B cell (primary cell): ENCODE measurements at regions not wholly inside any gene's neighbourhood (a gene's known extent, or its start where the extent isn't known, plus 50 kb on each side); places are given as distances from the start of the nearest gene placed in this dataset.

Experiments
- ATAC-seq: fragments of 200-7000 bp; cut with Tn5 transposase; one replicate; pipeline ENCODE4 v1.10.0; 2021; ENCODE audit warnings: low read depth, mild to moderate bottlenecking, moderate number of reproducible peaks, moderate library complexity
- CTCF ChIA-PET: fragments of 350-600 bp; sonication (Branson Sonifier 250); formaldehyde crosslinking; loops from one replicate; lab custom pipeline; 2021; ENCODE audit warnings: antibody characterized with exemption, inconsistent platforms; lab: Charles Lee
- POLR2A ChIA-PET: fragments of 350-600 bp; sonication (Branson Sonifier 250); formaldehyde crosslinking; loops from one replicate; lab custom pipeline; 2021; ENCODE audit warnings: antibody characterized with exemption; lab: Charles Lee
- DNase-seq: peaks from one replicate; pipeline ENCODE4 v3.0.0; 2013
- H2AFZ ChIP-seq: 2 replicates; pipeline ENCODE4 v1.6.1; 2012; ENCODE audit warnings: mild to moderate bottlenecking, low read depth, low read length; ENCODE audit not compliant: insufficient read depth, poor library complexity, severe bottlenecking
- H3K27ac ChIP-seq, 2 donors: 1 replicate in 1 of 2; 2 replicates in 1 of 2; pipeline ENCODE4 v1.5.1; 2012 to 2013; ENCODE audit warnings: low read length in 2 of 2, mild to moderate bottlenecking in 2 of 2, moderate library complexity in 1 of 2
- H3K27me3 ChIP-seq, 4 experiments: fragments of 200-600 bp in 1 of 4; sonication (generic) in 1 of 4; replicated peaks in 1 of 4; 1 replicate in 2 of 4; 2 replicates in 2 of 4; pipeline versions ENCODE4 v1.6.1 to v1.7.0; 2013 to 2016; ENCODE audit warnings: low read length in 3 of 4, mild to moderate bottlenecking in 2 of 4, mixed read lengths in 1 of 4, moderate library complexity in 1 of 4; ENCODE audit not compliant: insufficient read depth in 4 of 4, control insufficient read depth in 3 of 4; ENCODE audit errors: control extremely low read depth in 1 of 4
- H3K36me3 ChIP-seq, 2 experiments: replicated peaks in 1 of 2; 1 replicate in 1 of 2; 2 replicates in 1 of 2; pipeline versions ENCODE4 v1.6.1 to v1.7.1; 2013; ENCODE audit warnings: low read length in 1 of 2; ENCODE audit not compliant: insufficient read depth in 2 of 2, control insufficient read depth in 1 of 2; ENCODE audit errors: control extremely low read depth in 1 of 2, extremely low read depth in 1 of 2
- H3K4me1 ChIP-seq, 2 donors: fragments of 200-600 bp in 1 of 2; sonication (generic) in 1 of 2; 1 replicate in 1 of 2; 2 replicates in 1 of 2; pipeline versions ENCODE4 v1.5.1 to v1.6.1; 2013 to 2017; ENCODE audit warnings: low read length in 2 of 2; ENCODE audit not compliant: control insufficient read depth in 2 of 2, insufficient read depth in 2 of 2
- H3K4me2 ChIP-seq: replicated peaks from 2 replicates; pipeline ENCODE3; 2012; ENCODE audit warnings: mild to moderate bottlenecking, low read depth, low read length; ENCODE audit not compliant: poor library complexity, severe bottlenecking
- H3K4me3 ChIP-seq, 5 experiments: fragments of 200-600 bp in 1 of 5; sonication (generic) in 1 of 5; 1 replicate in 3 of 5; 2 replicates in 2 of 5; pipeline versions ENCODE4 v1.5.1 to v1.7.0; 2011 to 2016; ENCODE audit warnings: low read length in 4 of 5, mild to moderate bottlenecking in 4 of 5, low read depth in 2 of 5, control low read depth in 1 of 5, moderate library complexity in 1 of 5; ENCODE audit not compliant: insufficient read depth in 1 of 5; ENCODE audit errors: control extremely low read depth in 1 of 5, extremely low read depth in 1 of 5
- H3K79me2 ChIP-seq: fragments of 200-600 bp; sonication (generic); one replicate; pipeline ENCODE4 v1.6.0; 2016; ENCODE audit warnings: low read length; ENCODE audit not compliant: control insufficient read depth, insufficient read depth
- H3K9ac ChIP-seq: fragments of 200-600 bp; sonication (generic); 2 replicates; pipeline ENCODE4 v1.6.1; 2017; ENCODE audit warnings: mild to moderate bottlenecking, low read length, moderate library complexity
- H3K9me3 ChIP-seq, 3 donors: one replicate each; pipeline versions ENCODE4 v1.6.1 to v1.7.1; 2013; ENCODE audit warnings: low read length in 2 of 3; ENCODE audit not compliant: control insufficient read depth in 2 of 3, insufficient read depth in 1 of 3; ENCODE audit errors: control extremely low read depth in 1 of 3
- H4K20me1 ChIP-seq: 2 replicates; pipeline ENCODE4 v1.6.0; 2012; ENCODE audit warnings: mild to moderate bottlenecking, low read length; ENCODE audit not compliant: insufficient read depth, control insufficient read depth, poor library complexity, severe bottlenecking
- H3K27ac Mint-ChIP-seq: one replicate; pipeline ENCODE4 v1.8.0; 2021; ENCODE audit warnings: mixed read lengths
- H3K27me3 Mint-ChIP-seq: one replicate; pipeline ENCODE4 v1.8.0; 2021; ENCODE audit warnings: mixed read lengths
- H3K4me1 Mint-ChIP-seq: one replicate; pipeline ENCODE4 v1.8.0; 2021; ENCODE audit warnings: mixed read lengths
- H3K4me3 Mint-ChIP-seq: one replicate; pipeline ENCODE4 v1.8.0; 2021; ENCODE audit warnings: mixed read lengths
- H3K9me3 Mint-ChIP-seq: one replicate; pipeline ENCODE4 v1.8.0; 2022; ENCODE audit warnings: mixed read lengths; ENCODE audit not compliant: insufficient read depth
- EZH2 ChIP-seq: IDR thresholded peaks from 2 replicates; pipeline ENCODE4 v1.6.1; 2012; ENCODE audit warnings: borderline replicate concordance, low read depth, mild to moderate bottlenecking, moderate library complexity, low read length; ENCODE audit not compliant: insufficient read depth, poor library complexity, severe bottlenecking
- WGBS: methylation state at CpG from one replicate; pipeline ENCODE4 v1.1.5; 2013; ENCODE audit warnings: missing lambda C conversion rate; ENCODE audit not compliant: insufficient coverage; 5-methylcytosine and 5-hydroxymethylcytosine counted together
- intact Hi-C: fragments of 100-400 bp; cut with micrococcal nuclease; formaldehyde crosslinking; loops from one replicate; pipeline ENCODE4 v1.10.0; 2022
- TF ChIP-seq, protein P1 (sequence below): fragments of 200-600 bp; IDR thresholded peaks from one replicate; pipeline ENCODE4 v1.8.0; 2022; ENCODE audit warnings: antibody characterized with exemption, mild to moderate bottlenecking

DNA sequence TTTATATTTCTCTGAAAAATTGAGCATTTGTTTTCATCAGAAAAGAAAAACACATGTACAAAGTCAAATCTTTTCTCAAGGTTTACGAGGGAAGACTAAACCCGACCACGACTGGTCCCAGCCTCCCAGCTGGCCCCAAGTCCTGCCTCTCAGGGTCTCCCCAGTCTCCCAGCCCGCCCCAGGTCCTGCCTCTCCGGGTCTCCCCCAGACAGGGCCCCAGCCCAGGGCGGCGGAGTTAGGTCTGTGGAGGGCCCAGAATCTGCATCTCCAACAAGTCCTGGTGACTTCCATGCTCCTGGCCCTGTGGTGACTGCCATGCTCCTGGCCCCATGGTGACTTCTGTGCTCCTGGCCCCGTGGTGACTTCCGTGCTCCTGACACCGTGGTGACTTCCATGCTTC lies 359.9 kb downstream of the IRX2 start:
- no peaks in the 10 kb centered on the region for H3K9me3 Mint-ChIP-seq
- Histone ChIP-seq H3K4me2 (no peak overlapping the region), H3K4me1 (no peaks in the 10 kb centered on the region), H3K27me3 (no peaks in the 10 kb centered on the region), H3K4me3 (no peak overlapping the region), H3K36me3 (no peaks in the 10 kb centered on the region), H3K9ac (no peak overlapping the region), H4K20me1 (no peaks in the 10 kb centered on the region), H3K27ac (no peak overlapping the region), H3K79me2 (no peaks in the 10 kb centered on the region), H2AFZ (no peak overlapping the region), H3K9me3 (peaks cover 0 to 19% (median 0%) of the 10 kb centered on the region in 3 donors)
- no peak for TF ChIP-seq EZH2
- TF ChIP-seq, protein P1, sequence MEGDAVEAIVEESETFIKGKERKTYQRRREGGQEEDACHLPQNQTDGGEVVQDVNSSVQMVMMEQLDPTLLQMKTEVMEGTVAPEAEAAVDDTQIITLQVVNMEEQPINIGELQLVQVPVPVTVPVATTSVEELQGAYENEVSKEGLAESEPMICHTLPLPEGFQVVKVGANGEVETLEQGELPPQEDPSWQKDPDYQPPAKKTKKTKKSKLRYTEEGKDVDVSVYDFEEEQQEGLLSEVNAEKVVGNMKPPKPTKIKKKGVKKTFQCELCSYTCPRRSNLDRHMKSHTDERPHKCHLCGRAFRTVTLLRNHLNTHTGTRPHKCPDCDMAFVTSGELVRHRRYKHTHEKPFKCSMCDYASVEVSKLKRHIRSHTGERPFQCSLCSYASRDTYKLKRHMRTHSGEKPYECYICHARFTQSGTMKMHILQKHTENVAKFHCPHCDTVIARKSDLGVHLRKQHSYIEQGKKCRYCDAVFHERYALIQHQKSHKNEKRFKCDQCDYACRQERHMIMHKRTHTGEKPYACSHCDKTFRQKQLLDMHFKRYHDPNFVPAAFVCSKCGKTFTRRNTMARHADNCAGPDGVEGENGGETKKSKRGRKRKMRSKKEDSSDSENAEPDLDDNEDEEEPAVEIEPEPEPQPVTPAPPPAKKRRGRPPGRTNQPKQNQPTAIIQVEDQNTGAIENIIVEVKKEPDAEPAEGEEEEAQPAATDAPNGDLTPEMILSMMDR: no peak
- no peak overlapping the region for H3K27ac Mint-ChIP-seq
- no peaks in the 10 kb centered on the region for H3K27me3 Mint-ChIP-seq
- H3K4me3 Mint-ChIP-seq: no peak overlapping the region
- 88% methylated on average over 10 of the region's 10 CpGs for WGBS
- ATAC-seq (no peak), DNase-seq (no peak)
- POLR2A ChIA-PET: no interaction called here
- H3K4me1 Mint-ChIP-seq: no peaks in the 10 kb centered on the region
- CTCF ChIA-PET: no interaction called here
- intact Hi-C loops: no loop called here

DNA sequence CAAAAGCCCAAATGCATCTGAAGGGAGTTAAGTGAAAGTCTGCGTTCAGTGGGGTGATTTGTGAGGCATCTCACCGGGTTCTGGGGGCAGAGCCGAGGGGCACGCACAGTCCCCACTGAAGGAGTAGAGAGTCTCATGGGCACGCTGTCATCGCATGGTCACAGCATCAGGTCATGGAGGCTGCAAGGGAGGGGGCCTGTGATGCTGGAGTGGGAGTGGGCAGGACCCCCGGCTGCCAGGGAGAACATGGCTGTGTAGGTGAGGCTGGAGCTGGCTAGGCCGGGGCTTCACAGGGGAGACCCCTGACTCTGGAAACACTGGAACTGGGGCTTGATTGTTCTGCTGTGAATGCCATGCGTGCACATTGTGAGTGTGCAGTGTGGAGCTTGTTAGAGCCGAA lies 360.5 kb downstream of the IRX2 start:
- H3K27me3 ChIP-seq: no peaks in the 10 kb centered on the region
- WGBS: 94% methylated on average over 7 of the region's 10 CpGs
- intact Hi-C loops: no loop called here
- H3K9ac ChIP-seq: no peak overlapping the region
- no peak overlapping the region for H2AFZ ChIP-seq
- no peaks in the 10 kb centered on the region for H3K4me1 Mint-ChIP-seq
- peaks cover 0 to 19% (median 0%) of the 10 kb centered on the region in 3 donors for H3K9me3 ChIP-seq
- H3K27me3 Mint-ChIP-seq: no peaks in the 10 kb centered on the region
- ATAC-seq (no peak), DNase-seq (no peak)
- H4K20me1 ChIP-seq: no peaks in the 10 kb centered on the region
- H3K4me2 ChIP-seq: no peak overlapping the region
- no peaks in the 10 kb centered on the region for H3K79me2 ChIP-seq
- H3K9me3 Mint-ChIP-seq: no peaks in the 10 kb centered on the region
- no peaks in the 10 kb centered on the region for H3K4me1 ChIP-seq
- no peak for TF ChIP-seq EZH2
- TF ChIP-seq, protein P1: no peak
- H3K4me3 ChIP-seq: no peak overlapping the region
- no peaks in the 10 kb centered on the region for H3K36me3 ChIP-seq
- H3K4me3 Mint-ChIP-seq: no peak overlapping the region
- ChIA-PET POLR2A (no interaction called here), CTCF (no interaction called here)
- no peak overlapping the region for H3K27ac Mint-ChIP-seq
- H3K27ac ChIP-seq: no peak overlapping the region
